ENCODE measurements at regions not wholly inside any gene's neighbourhood (a gene's known extent, or its start where the extent isn't known, plus 50 kb on each side); places are given as distances from the start of the nearest gene placed in this dataset.

GRCh38 chr1:81391125-81391828, 409.5 kb upstream of the ADGRL2 start:
- Histone ChIP-seq H3K27me3 (replicated peaks; ENCODE audit: insufficient read depth) (no peaks in the 10 kb centered on the region), H3K36me3 (no peaks in the 10 kb centered on the region), H3K4me1 (ENCODE audit: control insufficient read depth in 1 of 2, low read depth in 2 of 2) (no peaks in the 10 kb centered on the region), H3K9me3 (no peaks in the 10 kb centered on the region), H3K4me3 (no peak overlapping the region), H3K27ac (no peak overlapping the region)
- ATAC-seq (ENCODE audit: insufficient number of reproducible peaks, low FRiP score, low read depth) (no peak), DNase-seq (ENCODE audit: low spot score) (no peak)
- TF ChIP-seq CTCF (IDR thresholded peaks at IDR 0.05) = no peak

GRCh38 chr1:81388435-81388834, 412.3 kb upstream of the ADGRL2 start:
- H3K4me3 ChIP-seq = no peak overlapping the region
- ATAC-seq (ENCODE audit: insufficient number of reproducible peaks, low FRiP score, low read depth) (no peak), DNase-seq (ENCODE audit: low spot score) (no peak)
- no peak for TF ChIP-seq CTCF (IDR thresholded peaks at IDR 0.05)
- no peaks in the 10 kb centered on the region for H3K4me1 ChIP-seq (ENCODE audit: control insufficient read depth in 1 of 2, low read depth in 2 of 2)
- no peaks in the 10 kb centered on the region for H3K27me3 ChIP-seq (replicated peaks; ENCODE audit: insufficient read depth)
- H3K27ac ChIP-seq = no peak overlapping the region
- no peaks in the 10 kb centered on the region for H3K36me3 ChIP-seq
- no peaks in the 10 kb centered on the region for H3K9me3 ChIP-seq

DNA sequence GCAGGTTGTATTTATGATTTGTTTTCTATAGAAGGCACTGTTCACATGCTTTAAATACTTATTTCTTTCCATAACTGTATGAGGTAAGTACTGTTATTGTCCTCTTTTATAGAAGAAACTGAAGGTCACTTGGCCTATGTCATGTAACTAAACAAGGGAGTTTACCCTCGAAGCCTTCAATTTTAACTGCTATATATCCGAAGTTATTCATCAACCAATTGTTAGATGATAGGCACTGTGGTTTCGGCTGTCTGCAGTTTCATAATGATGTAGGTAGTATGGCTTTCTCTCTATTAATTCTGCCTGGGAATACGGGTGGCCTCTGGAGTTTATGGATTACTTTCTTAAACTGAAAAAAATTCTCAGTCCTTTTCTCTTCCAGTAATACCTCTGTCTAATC, 413.3 kb upstream of the ADGRL2 start:
- DNase-seq (ENCODE audit: low spot score) (no peak), ATAC-seq (ENCODE audit: insufficient number of reproducible peaks, low FRiP score, low read depth) (no peak)
- no peak overlapping the region for H3K4me3 ChIP-seq
- no peaks in the 10 kb centered on the region for H3K4me1 ChIP-seq (ENCODE audit: control insufficient read depth in 1 of 2, low read depth in 2 of 2)
- H3K36me3 ChIP-seq = no peaks in the 10 kb centered on the region
- no peaks in the 10 kb centered on the region for H3K9me3 ChIP-seq
- H3K27ac ChIP-seq = no peak overlapping the region
- no peak for TF ChIP-seq CTCF (IDR thresholded peaks at IDR 0.05)
- no peaks in the 10 kb centered on the region for H3K27me3 ChIP-seq (replicated peaks; ENCODE audit: insufficient read depth)

DNA sequence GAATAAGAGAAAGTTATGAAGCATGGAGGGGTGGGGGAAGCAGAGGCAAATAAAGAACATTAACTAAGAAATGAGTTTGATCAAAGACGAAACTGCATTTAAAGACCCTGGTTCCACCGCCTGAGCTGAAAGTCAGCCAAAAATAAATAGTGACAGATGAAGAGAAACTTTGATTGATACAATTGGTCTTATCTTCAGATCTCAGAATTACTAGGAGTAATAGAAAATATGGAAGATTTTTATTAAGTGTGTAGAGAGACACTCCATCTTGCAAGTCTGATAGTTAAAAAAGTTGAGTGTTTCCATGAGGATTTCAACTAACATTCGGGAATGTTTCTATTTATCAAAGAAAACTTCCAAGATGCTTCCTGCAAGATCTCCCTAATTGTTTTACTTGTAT, 418.2 kb upstream of the ADGRL2 start:
- Histone ChIP-seq H3K36me3 (no peaks in the 10 kb centered on the region), H3K9me3 (no peaks in the 10 kb centered on the region), H3K4me3 (no peak overlapping the region), H3K27me3 (replicated peaks; ENCODE audit: insufficient read depth) (no peaks in the 10 kb centered on the region), H3K27ac (no peak overlapping the region), H3K4me1 (ENCODE audit: control insufficient read depth in 1 of 2, low read depth in 2 of 2) (no peaks in the 10 kb centered on the region)
- ATAC-seq (ENCODE audit: insufficient number of reproducible peaks, low FRiP score, low read depth) = no peak
- DNase-seq (ENCODE audit: low spot score) = no peak
- TF ChIP-seq CTCF (IDR thresholded peaks at IDR 0.05) = no peak

- TF ChIP-seq CTCF (IDR thresholded peaks at IDR 0.05) = no peak
- DNase-seq (ENCODE audit: low spot score) (no peak), ATAC-seq (ENCODE audit: insufficient number of reproducible peaks, low FRiP score, low read depth) (no peak)
- Histone ChIP-seq H3K36me3 (no peaks in the 10 kb centered on the region), H3K9me3 (no peaks in the 10 kb centered on the region), H3K27ac (no peak overlapping the region), H3K4me3 (no peak overlapping the region), H3K4me1 (ENCODE audit: control insufficient read depth in 1 of 2, low read depth in 2 of 2) (peaks cover 0 to 2% of the 10 kb centered on the region in 2 donors), H3K27me3 (replicated peaks; ENCODE audit: insufficient read depth) (no peaks in the 10 kb centered on the region)
Observed at GRCh38 chr1:81381881-81382280, 418.9 kb upstream of the ADGRL2 start.
